Muscle layer of duodenum (tissue), 2 donors: ENCODE measurements at regions not wholly inside any gene's neighbourhood (a gene's known extent, or its start where the extent isn't known, plus 50 kb on each side); places are given as distances from the start of the nearest gene placed in this dataset.

Experiments used
- H3K27ac ChIP-seq: one replicate; pipeline ENCODE4 v1.7.0; 2013; ENCODE audit warnings: mild to moderate bottlenecking, low read length
- H3K27me3 ChIP-seq: one replicate; pipeline ENCODE4 v1.7.0; 2013; ENCODE audit warnings: low read depth, mild to moderate bottlenecking, control low read depth, low read length
- H3K36me3 ChIP-seq, 2 donors: one replicate each; pipeline ENCODE4 v1.7.0; 2013; ENCODE audit warnings: low read length in 2 of 2, control low read depth in 1 of 2, mild to moderate bottlenecking in 1 of 2; ENCODE audit not compliant: insufficient read depth in 2 of 2, control insufficient read depth in 1 of 2
- H3K4me1 ChIP-seq, 2 donors: one replicate each; pipeline ENCODE4 v1.7.0; 2013; ENCODE audit warnings: low read length in 2 of 2, mild to moderate bottlenecking in 2 of 2, control low read depth in 1 of 2, moderate library complexity in 1 of 2; ENCODE audit not compliant: insufficient read depth in 2 of 2, control insufficient read depth in 1 of 2
- H3K4me3 ChIP-seq, 2 donors: one replicate each; pipeline ENCODE4 v1.7.0; 2013; ENCODE audit warnings: low read length in 2 of 2, low read depth in 1 of 2, mild to moderate bottlenecking in 1 of 2
- H3K9me3 ChIP-seq, 2 donors: one replicate each; pipeline ENCODE4 v1.7.0; 2013; ENCODE audit warnings: low read length in 2 of 2, control low read depth in 1 of 2, mild to moderate bottlenecking in 1 of 2; ENCODE audit not compliant: control insufficient read depth in 1 of 2
- donor health status: healthy.

DNA sequence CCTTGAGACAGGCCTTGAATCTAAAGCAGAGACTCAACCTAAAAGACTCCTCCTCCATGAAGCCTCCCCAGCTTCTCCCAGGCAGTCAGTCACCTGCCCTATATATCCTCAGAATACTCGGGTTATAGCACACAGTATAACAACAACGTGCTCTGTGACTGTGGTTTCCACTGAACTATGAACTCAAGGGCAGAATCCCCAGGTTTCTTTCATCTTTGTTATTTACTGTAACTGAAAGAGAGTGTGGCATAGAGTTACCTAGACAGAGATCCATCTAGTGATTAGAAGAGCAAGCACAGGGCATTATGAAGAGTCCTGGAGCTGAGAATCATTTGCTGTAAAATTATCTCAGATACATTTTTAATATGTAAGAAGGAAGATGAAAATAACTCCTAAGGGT lies 281.6 kb upstream of the ZNF521 start:
- Histone ChIP-seq H3K27me3 (no peaks in the 10 kb centered on the region), H3K27ac (no peak overlapping the region), H3K36me3 (no peaks in the 10 kb centered on the region), H3K9me3 (no peaks in the 10 kb centered on the region), H3K4me3 (no peak overlapping the region), H3K4me1 (no peaks in the 10 kb centered on the region)

DNA sequence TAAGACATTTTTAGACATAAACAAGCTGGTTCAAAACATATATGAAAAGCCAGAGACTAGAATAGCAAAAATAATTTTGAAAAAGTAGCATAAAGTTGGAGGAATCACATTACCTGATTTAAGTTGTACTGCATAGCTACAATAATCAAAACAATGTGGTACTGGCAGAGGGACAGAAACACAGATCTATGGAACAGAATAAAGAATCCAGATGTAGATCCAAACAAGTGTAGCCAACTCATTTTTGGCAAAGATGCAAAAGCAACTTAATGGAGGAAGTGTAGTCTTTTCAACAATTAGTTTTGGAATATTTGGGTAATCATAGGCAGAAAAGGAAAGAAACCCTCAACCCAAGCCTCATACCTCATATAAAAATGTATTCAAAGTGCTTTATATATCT lies 278.7 kb upstream of the ZNF521 start:
- Histone ChIP-seq H3K27me3 (no peaks in the 10 kb centered on the region), H3K4me1 (no peaks in the 10 kb centered on the region), H3K9me3 (peaks cover 3 to 21% of the 10 kb centered on the region in 2 donors), H3K27ac (no peak overlapping the region), H3K4me3 (no peak overlapping the region), H3K36me3 (no peaks in the 10 kb centered on the region)

DNA sequence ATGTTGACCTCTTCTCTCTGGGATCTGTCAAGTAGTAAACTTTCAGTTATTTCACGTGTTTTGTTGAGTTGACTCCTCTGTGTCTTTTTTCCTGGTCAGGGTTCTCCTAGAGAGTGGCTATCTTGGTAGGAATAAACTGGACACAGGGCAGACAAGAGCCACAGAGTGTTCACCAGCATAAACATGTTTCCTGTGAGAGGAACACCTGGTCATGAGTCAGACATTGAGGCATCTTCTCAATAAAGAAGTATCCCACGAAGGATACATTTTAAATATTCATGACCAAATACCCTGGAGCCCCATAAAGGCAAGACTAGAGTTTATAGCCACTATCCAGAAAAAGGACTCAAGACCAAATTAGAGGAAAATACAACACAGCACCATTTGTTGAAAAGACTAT lies 269.7 kb upstream of the ZNF521 start:
- Histone ChIP-seq H3K27me3 (no peaks in the 10 kb centered on the region), H3K4me3 (no peak overlapping the region), H3K4me1 (no peaks in the 10 kb centered on the region), H3K27ac (no peak overlapping the region), H3K9me3 (peaks cover 3 to 24% of the 10 kb centered on the region in 2 donors), H3K36me3 (no peaks in the 10 kb centered on the region)

DNA sequence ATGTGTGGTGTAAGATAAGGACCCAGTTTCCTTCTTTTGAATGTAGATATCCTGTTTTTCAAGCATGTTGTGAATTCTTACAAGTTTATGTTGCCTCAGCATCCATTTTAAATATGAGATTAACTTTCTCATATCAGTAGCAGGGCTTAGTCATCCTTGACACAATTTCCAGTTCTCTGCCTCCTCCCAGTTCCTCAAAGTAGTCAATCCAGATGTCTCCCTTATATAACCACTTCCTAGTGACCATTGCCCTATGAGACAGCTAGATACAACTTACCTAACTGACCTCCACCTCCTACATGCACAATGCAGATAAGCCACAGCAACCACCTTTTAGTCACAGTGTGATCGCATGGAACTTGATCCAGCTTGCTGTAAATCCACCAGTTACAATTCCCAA lies 269.2 kb upstream of the ZNF521 start:
- H3K4me3 ChIP-seq: no peak overlapping the region
- no peak overlapping the region for H3K27ac ChIP-seq
- peaks cover 1 to 19% of the 10 kb centered on the region in 2 donors for H3K9me3 ChIP-seq
- no peaks in the 10 kb centered on the region for H3K27me3 ChIP-seq
- H3K36me3 ChIP-seq: no peaks in the 10 kb centered on the region
- H3K4me1 ChIP-seq: no peaks in the 10 kb centered on the region

DNA sequence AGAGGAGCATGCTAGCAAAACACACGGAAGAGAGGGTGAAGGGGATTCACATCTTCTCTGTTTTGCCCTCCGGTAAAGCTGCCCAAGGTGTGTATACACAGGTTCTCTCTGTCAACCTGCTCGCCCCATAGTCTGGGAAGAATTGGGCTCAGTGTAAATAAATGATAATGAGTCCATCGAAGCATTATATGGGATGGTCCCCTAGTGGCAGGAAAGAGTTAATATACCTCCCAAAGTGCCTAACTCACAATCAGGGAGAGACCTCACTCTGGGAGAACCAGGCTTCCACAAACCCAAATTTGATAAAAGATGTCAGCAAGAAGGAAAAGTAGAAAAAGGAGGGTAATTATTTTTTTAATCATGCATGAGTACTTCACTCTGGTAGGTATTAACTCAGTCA lies 262.2 kb upstream of the ZNF521 start:
- no peak overlapping the region for H3K27ac ChIP-seq
- H3K4me3 ChIP-seq: no peak overlapping the region
- H3K4me1 ChIP-seq: no peaks in the 10 kb centered on the region
- no peaks in the 10 kb centered on the region for H3K36me3 ChIP-seq
- H3K27me3 ChIP-seq: no peaks in the 10 kb centered on the region
- no peaks in the 10 kb centered on the region for H3K9me3 ChIP-seq

DNA sequence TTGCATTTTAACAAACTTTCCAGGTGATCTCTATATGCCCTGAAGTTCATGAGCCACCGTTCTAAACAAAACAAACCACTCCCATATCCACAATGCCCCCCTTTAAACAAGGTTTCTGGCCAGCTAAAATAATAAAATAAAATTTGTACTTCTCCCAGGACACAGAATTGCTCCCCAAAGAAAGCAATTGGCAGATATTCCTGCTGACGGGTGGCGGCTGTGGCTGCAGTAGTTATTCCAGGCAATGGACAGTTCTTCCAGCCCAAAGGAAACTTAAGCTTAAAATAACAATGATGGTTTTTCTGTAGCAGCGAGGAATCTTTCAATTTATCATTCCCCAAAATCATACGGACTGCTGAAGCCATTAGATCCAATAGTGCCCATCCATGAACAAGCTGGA lies 260.5 kb upstream of the ZNF521 start:
- no peaks in the 10 kb centered on the region for H3K36me3 ChIP-seq
- no peak overlapping the region for H3K27ac ChIP-seq
- H3K9me3 ChIP-seq: no peaks in the 10 kb centered on the region

DNA sequence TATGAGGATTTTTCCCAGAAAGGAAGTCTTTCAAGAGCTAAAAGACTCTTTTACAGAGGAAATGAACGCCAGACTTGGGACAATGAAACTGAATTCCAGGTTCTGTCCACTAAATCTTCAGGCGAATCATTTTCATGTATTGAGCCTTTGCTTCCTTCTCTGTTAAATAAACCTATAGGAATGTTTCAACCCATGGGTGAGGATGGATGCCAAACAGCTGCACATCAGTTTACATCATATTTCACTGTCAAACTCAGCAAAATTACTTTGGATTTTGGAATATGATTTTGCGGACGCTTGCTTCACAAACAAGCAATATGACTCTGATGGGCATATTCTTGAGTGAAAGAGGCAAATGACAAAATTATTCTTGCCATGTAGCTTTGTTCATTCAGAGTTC lies 256.1 kb upstream of the ZNF521 start:
- H3K27me3 ChIP-seq: no peaks in the 10 kb centered on the region
- H3K9me3 ChIP-seq: no peaks in the 10 kb centered on the region
- H3K4me1 ChIP-seq: no peaks in the 10 kb centered on the region
- H3K4me3 ChIP-seq: no peak overlapping the region
- no peak overlapping the region for H3K27ac ChIP-seq
- H3K36me3 ChIP-seq: no peaks in the 10 kb centered on the region

More for the DNA sequence above, 260.5 kb upstream of the ZNF521 start:
- Histone ChIP-seq H3K27me3 (no peaks in the 10 kb centered on the region), H3K4me1 (no peaks in the 10 kb centered on the region), H3K4me3 (no peak overlapping the region)

DNA sequence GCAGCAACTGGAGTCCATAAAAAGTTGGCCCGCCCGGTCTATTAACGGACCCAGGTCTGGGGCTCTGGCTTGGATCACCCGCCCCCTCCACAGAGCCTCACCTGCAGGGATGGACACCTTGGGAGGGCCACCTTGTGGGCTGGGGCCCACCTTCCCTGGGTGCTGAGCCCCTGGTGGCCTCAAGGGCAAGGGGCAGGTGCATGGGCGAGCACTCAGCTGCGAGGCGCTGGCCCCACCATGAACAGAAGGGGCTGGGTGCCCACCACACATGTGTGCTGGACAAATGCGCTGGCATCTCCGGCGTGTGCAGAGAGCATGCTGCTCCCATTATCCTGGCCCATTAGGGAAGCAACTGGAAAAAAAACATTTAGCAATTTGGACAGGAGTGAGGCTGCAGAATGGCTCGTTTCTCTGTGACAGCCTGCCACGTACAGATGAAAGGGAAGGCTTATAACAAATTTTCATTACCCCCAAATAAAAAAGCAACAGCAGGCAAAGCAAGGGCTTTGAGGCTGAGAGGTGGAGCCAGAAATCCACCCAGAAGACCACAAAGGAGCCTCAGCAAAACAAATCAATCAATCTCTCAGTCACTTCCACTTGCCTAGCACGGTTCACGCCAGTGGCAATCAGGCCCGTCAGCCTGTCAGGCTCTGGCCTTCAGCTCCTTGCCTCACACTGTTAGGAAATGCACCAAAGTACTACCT lies 253.1 kb upstream of the ZNF521 start:
- Histone ChIP-seq H3K27ac (no peak overlapping the region), H3K4me3 (no peak overlapping the region), H3K27me3 (no peaks in the 10 kb centered on the region), H3K9me3 (no peaks in the 10 kb centered on the region), H3K4me1 (no peaks in the 10 kb centered on the region), H3K36me3 (no peaks in the 10 kb centered on the region)

DNA sequence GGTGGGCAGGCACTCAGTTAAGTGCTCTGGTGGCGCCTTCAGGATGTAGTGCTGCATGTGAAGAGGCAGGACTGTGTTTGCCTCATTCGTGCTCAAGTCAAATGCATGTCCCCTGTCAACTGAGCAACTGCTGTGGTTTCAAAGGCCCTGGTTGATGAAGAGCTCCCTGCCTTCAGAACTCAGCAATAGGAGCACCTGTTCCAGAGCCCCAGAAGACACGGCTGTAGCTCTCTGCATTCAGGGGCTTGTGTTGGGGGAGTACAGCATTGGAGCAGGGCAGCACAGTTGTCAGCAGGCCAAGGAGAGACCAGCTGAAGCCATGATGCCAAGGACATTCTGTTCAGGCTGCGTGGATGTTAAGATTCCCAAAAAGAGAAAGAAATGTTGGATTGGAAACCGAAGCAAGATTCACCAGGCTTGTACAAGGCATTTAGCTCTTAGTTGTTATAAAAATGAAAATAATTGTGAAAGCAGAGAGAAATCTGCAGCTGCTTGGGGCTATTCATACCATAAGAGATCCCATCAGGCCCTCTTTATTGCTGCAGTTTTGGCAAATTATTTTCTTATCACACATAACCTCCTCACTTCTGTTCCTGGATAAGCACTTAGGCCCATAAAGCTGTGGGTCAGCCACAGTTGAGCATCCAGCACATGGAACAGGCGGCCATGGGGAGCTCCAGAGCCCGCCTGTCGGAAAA lies 252.4 kb upstream of the ZNF521 start:
- Histone ChIP-seq H3K4me3 (no peak overlapping the region), H3K9me3 (no peaks in the 10 kb centered on the region), H3K36me3 (no peaks in the 10 kb centered on the region), H3K27me3 (no peaks in the 10 kb centered on the region), H3K4me1 (no peaks in the 10 kb centered on the region), H3K27ac (no peak overlapping the region)

DNA sequence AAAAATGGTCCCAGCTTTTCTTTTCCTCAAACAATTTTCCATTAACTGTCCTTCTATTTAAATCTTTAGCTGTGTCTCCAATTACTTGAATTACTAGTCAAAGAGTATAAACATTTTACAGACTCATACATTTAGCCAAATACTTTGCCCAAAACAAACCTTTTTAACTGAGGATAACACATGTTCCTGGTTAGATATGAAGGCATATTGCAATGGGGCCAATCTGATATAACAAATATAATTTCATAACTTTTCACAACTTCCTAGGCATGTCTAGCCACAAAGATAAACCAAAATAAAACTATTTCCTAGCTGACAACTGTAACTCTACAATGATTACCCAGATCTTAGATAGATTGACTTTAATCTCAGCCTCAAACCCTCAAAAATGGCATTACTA lies 247.5 kb upstream of the ZNF521 start:
- Histone ChIP-seq H3K4me1 (no peaks in the 10 kb centered on the region), H3K4me3 (no peak overlapping the region), H3K36me3 (no peaks in the 10 kb centered on the region), H3K9me3 (no peaks in the 10 kb centered on the region), H3K27ac (no peak overlapping the region), H3K27me3 (no peaks in the 10 kb centered on the region)

DNA sequence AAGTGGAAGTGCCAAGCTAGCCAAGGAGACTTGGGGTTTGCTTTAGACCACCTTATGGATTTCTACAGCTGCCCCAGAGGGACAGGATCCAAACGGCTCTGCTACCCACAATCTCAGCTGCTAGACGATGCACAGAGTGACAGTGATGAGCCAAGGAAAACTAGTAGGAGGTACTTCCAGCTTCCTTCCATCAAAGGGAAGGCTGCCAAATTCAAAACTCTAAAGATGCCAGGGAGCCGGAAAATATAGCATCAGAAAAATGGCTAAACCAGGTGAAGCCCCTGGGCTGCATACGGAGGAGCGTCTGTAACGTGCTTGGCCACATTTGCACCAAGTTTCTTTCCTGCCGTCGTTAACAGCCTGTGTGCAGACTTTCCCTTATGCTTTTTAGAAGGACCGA lies 245.5 kb upstream of the ZNF521 start:
- Histone ChIP-seq H3K4me3 (no peak overlapping the region), H3K9me3 (no peaks in the 10 kb centered on the region), H3K27me3 (no peaks in the 10 kb centered on the region), H3K27ac (no peak overlapping the region), H3K4me1 (no peaks in the 10 kb centered on the region), H3K36me3 (no peaks in the 10 kb centered on the region)
